Choroid plexus epithelial cell (primary cell): ENCODE measurements at regions not wholly inside any gene's neighbourhood (a gene's known extent, or its start where the extent isn't known, plus 50 kb on each side); places are given as distances from the start of the nearest gene placed in this dataset.

Source experiments
- DNase-seq: peaks from one replicate; pipeline ENCODE4 v3.0.0-alpha.2; 2010; ENCODE audit warnings: low read depth
- H3K4me3 ChIP-seq: 2 replicates; pipeline ENCODE4 v1.5.1; 2011; ENCODE audit warnings: low read depth, mild to moderate bottlenecking, control low read depth, low read length, moderate library complexity
- TF ChIP-seq, protein P1 (sequence below): conservative IDR thresholded peaks from 2 replicates; pipeline ENCODE4 v1.5.1; 2011; ENCODE audit warnings: low read depth, mild to moderate bottlenecking, control low read depth, inconsistent platforms, low read length, moderate library complexity

DNA sequence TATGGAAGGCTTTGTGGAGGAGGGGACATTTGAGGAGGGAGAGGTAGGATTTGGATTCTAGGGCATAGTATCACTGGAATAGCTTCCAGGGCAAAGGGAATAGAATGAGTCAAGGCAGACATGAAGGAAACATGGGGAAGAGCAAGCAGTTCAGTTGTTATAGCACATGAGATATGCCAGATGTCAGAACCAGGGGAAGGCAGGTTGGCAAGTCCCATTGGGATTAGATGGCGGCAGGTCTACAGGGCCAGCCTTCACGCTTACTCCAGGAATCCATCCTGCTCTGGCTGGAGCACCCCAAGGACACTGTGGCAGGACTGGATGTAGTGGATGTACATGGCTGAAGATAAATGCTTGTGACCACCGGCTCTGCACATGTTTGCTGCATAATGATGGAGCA, 120.4 kb upstream of the ST8SIA2 start:
- DNase-seq = no peak
- TF ChIP-seq, protein P1, sequence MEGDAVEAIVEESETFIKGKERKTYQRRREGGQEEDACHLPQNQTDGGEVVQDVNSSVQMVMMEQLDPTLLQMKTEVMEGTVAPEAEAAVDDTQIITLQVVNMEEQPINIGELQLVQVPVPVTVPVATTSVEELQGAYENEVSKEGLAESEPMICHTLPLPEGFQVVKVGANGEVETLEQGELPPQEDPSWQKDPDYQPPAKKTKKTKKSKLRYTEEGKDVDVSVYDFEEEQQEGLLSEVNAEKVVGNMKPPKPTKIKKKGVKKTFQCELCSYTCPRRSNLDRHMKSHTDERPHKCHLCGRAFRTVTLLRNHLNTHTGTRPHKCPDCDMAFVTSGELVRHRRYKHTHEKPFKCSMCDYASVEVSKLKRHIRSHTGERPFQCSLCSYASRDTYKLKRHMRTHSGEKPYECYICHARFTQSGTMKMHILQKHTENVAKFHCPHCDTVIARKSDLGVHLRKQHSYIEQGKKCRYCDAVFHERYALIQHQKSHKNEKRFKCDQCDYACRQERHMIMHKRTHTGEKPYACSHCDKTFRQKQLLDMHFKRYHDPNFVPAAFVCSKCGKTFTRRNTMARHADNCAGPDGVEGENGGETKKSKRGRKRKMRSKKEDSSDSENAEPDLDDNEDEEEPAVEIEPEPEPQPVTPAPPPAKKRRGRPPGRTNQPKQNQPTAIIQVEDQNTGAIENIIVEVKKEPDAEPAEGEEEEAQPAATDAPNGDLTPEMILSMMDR = no peak
- H3K4me3 ChIP-seq = no peak overlapping the region

GRCh38 chr15:92273723-92274122, 120.0 kb upstream of the ST8SIA2 start:
- no peak for DNase-seq
- TF ChIP-seq, protein P1 = no peak
- no peak overlapping the region for H3K4me3 ChIP-seq

DNA sequence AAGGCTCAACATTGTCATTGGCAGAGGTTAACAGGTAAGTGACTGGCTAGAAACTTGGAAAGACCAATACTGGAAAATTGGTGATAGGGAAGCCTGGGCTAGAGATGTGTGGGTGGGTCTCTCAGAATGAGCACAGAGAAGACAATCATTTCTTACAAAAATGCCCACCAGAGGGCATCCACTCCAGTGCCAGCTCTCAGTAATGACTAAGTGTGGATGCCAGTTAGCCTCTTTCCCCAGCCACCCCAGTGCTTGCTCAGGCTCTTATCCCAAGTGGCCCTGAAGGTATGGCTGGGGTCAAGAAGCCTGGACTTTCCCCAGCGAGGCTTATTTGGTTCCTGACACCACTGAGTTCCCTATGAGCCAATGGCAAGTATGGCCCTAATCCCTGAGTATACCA, 115.9 kb upstream of the ST8SIA2 start:
- no peak overlapping the region for H3K4me3 ChIP-seq
- DNase-seq = peak; percentile 0
- TF ChIP-seq, protein P1 = peak; percentile 3

DNA sequence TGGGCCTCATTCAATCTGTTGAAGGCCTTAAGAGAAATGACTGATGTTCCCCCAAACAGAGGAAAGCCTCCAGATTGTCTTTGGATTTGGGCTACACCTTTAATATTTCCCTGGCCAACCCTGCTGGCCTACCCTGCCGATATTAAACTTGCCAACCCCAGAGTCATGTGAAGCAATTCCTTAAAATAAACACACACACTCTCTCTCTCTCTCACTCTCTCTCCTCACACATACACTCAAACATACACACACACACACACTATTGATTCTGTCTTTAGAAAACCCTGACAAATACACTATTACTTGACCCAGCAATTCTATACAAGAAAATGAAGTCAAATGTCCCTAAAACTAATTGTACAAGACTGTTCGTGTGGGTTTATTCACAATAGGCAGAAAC, 109.9 kb upstream of the ST8SIA2 start:
- H3K4me3 ChIP-seq = no peak overlapping the region
- DNase-seq = no peak
- TF ChIP-seq, protein P1 = no peak

- TF ChIP-seq, protein P1 = no peak
- DNase-seq = no peak
- H3K4me3 ChIP-seq = no peak overlapping the region
Observed at GRCh38 chr15:92288755-92289154, 104.9 kb upstream of the ST8SIA2 start.

GRCh38 chr15:92289733-92290132, 103.9 kb upstream of the ST8SIA2 start:
- no peak for DNase-seq
- no peak overlapping the region for H3K4me3 ChIP-seq
- TF ChIP-seq, protein P1 = no peak

DNA sequence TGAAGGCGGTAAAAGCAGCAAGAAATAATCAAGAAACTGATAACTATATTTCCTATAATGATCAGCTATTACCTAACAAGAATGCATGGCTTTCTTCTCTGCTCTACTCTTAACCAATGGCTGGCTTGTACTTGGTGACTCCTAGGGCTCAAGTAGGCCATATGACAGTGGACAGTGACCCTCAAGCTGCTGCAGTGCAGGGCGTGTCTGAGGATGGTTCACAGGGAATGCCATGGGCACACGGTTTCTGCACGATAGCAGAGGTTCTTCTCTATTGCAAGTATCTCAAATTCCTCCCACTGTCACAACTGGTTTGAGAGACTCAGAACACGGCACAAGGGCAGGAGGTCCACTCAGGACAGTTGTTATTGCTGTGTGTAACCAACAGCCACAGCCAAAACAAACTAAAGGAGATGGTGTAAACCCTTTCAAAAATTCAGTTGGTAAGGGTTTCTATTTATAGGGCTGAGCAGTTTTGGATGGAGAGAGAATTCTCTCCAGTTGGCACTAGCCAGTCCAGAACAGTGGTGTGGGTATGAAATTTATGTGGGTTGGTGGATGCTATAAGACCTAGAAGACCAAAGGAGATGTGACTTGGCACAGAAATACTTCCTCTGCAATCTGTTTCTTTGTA, 103.2 kb upstream of the ST8SIA2 start:
- no peak overlapping the region for H3K4me3 ChIP-seq
- TF ChIP-seq, protein P1 = no peak
- DNase-seq = no peak
